KMS-11 (cell line): ENCODE measurements at regions not wholly inside any gene's neighbourhood (a gene's known extent, or its start where the extent isn't known, plus 50 kb on each side); places are given as distances from the start of the nearest gene placed in this dataset.

Experiments used
- H2AFZ ChIP-seq: fragments of 200-600 bp; sonication (generic); 2 replicates; pipeline ENCODE4 v1.6.1; 2016; ENCODE audit warnings: antibody characterized with exemption, mixed run types, low read depth
- H3K27ac ChIP-seq: fragments of 200-600 bp; sonication (generic); 2 replicates; pipeline ENCODE4 v1.6.1; 2016; ENCODE audit warnings: mild to moderate bottlenecking, mixed run types
- H3K27me3 ChIP-seq: fragments of 200-600 bp; sonication (generic); 2 replicates; pipeline ENCODE4 v1.6.1; 2017; ENCODE audit warnings: mild to moderate bottlenecking, low read depth, mixed run types, moderate library complexity; ENCODE audit not compliant: insufficient read depth
- H3K36me3 ChIP-seq: fragments of 200-600 bp; sonication (generic); 2 replicates; pipeline ENCODE4 v1.6.1; 2017; ENCODE audit warnings: mild to moderate bottlenecking, mixed run types; ENCODE audit not compliant: insufficient read depth
- H3K4me1 ChIP-seq: fragments of 200-600 bp; sonication (generic); 2 replicates; pipeline ENCODE4 v1.6.1; 2016; ENCODE audit warnings: mild to moderate bottlenecking, low read depth, mixed run types; ENCODE audit not compliant: poor library complexity, severe bottlenecking
- H3K4me2 ChIP-seq: fragments of 200-600 bp; sonication (generic); 2 replicates; pipeline ENCODE4 v1.7.0; 2016; ENCODE audit warnings: mild to moderate bottlenecking, mixed run types
- H3K4me3 ChIP-seq: fragments of 200-600 bp; sonication (generic); IDR thresholded peaks from 2 replicates; pipeline ENCODE4 v1.6.1; 2017; ENCODE audit warnings: low read depth, low read length, mixed read lengths; ENCODE audit not compliant: insufficient read depth
- H3K79me2 ChIP-seq: fragments of 200-600 bp; sonication (generic); 2 replicates; pipeline ENCODE4 v1.6.1; 2016; ENCODE audit warnings: low read depth, mixed run types; ENCODE audit not compliant: insufficient read depth
- H3K9ac ChIP-seq: fragments of 200-600 bp; sonication (generic); 2 replicates; pipeline ENCODE4 v1.6.1; 2016; ENCODE audit warnings: mild to moderate bottlenecking, mixed run types
- H4K20me1 ChIP-seq: fragments of 200-600 bp; sonication (generic); 2 replicates; pipeline ENCODE4 v1.6.1; 2016; ENCODE audit warnings: mild to moderate bottlenecking, mixed run types; ENCODE audit not compliant: insufficient read depth
- CTCF ChIP-seq: fragments of 200-600 bp; sonication (generic); conservative IDR thresholded peaks from 2 replicates; pipeline ENCODE4 v1.6.1; 2017; ENCODE audit warnings: low read depth, mild to moderate bottlenecking, antibody characterized with exemption, low read length, moderate library complexity, mixed read lengths

- Histone ChIP-seq H3K27me3 (no peaks in the 10 kb centered on the region), H2AFZ (no peak overlapping the region), H3K9ac (no peak overlapping the region), H3K79me2 (no peaks in the 10 kb centered on the region), H3K4me2 (no peak overlapping the region), H3K4me1 (no peaks in the 10 kb centered on the region), H3K4me3 (no peak overlapping the region), H3K36me3 (no peaks in the 10 kb centered on the region), H3K27ac (no peak overlapping the region), H4K20me1 (no peaks in the 10 kb centered on the region)
- TF ChIP-seq CTCF, result no peak
Measured at GRCh38 chr9:1964093-1964492, 51.1 kb upstream of the SMARCA2 start.
